Activated B cell treated with CpG ODN at 0.5 μM for 24 hours (primary cell): ENCODE measurements at regions not wholly inside any gene's neighbourhood (a gene's known extent, or its start where the extent isn't known, plus 50 kb on each side); places are given as distances from the start of the nearest gene placed in this dataset.
A peak's percentile ranks its signal among the peaks of the same experiment; 100 is the strongest.

Source experiments
- ATAC-seq: fragments of 200-7000 bp; cut with Tn5 transposase; one replicate; pipeline ENCODE4 v1.10.0; 2021; ENCODE audit warnings: low read depth, mild to moderate bottlenecking, moderate library complexity
- CTCF ChIA-PET: fragments of 350-600 bp; sonication (Branson Sonifier 250); formaldehyde crosslinking; loops from one replicate; lab custom pipeline; 2021; ENCODE audit warnings: antibody characterized with exemption; lab: Charles Lee
- POLR2A ChIA-PET: fragments of 350-600 bp; sonication (Branson Sonifier 250); formaldehyde crosslinking; loops from one replicate; lab custom pipeline; 2021; ENCODE audit warnings: antibody characterized with exemption; lab: Charles Lee
- DNase-seq: peaks from one replicate; pipeline ENCODE4 v3.0.0; 2022
- H3K27ac Mint-ChIP-seq: one replicate; pipeline ENCODE4 v1.8.0; 2020; ENCODE audit warnings: mixed read lengths
- H3K27me3 Mint-ChIP-seq: one replicate; pipeline ENCODE4 v1.8.0; 2021; ENCODE audit warnings: mixed read lengths
- H3K36me3 Mint-ChIP-seq: one replicate; pipeline ENCODE4 v1.8.0; 2021; ENCODE audit warnings: low read depth, mixed read lengths
- H3K4me1 Mint-ChIP-seq: one replicate; pipeline ENCODE4 v1.8.0; 2021; ENCODE audit warnings: mixed read lengths
- H3K4me3 Mint-ChIP-seq: one replicate; pipeline ENCODE4 v1.8.0; 2020; ENCODE audit warnings: mild to moderate bottlenecking, mixed read lengths
- H3K9me3 Mint-ChIP-seq: one replicate; pipeline ENCODE4 v1.8.0; 2020; ENCODE audit warnings: mixed read lengths
- CTCF ChIP-seq: fragments of 200-600 bp; IDR thresholded peaks from one replicate; pipeline ENCODE4 v1.8.0; 2022; ENCODE audit warnings: antibody characterized with exemption, mild to moderate bottlenecking
- intact Hi-C: fragments of 100-400 bp; cut with micrococcal nuclease; formaldehyde crosslinking; loops from one replicate; pipeline ENCODE4 v1.15.1; 2024

- intact Hi-C loops = loop anchor here (1.0 kb wide), 1 partner anchor 9 kb away; no protein-coding TSS in a partner anchor
- no peak for TF ChIP-seq CTCF
- Mint-ChIP-seq H3K27ac (peak overlapping the region; percentile 56), H3K27me3 (no peaks in the 10 kb centered on the region), H3K4me1 (peaks cover 45% of the 10 kb centered on the region), H3K9me3 (peaks cover 2% of the 10 kb centered on the region), H3K36me3 (no peaks in the 10 kb centered on the region), H3K4me3 (peak overlapping the region; percentile 38)
- ChIA-PET POLR2A (interaction anchor here (1.7 kb wide), 1 partner anchor 10 kb away, joined by 4 read pairs; no protein-coding TSS in a partner anchor), CTCF (interaction anchor here (1.2 kb wide), 1 partner anchor 172 kb away, joined by 3 read pairs; no protein-coding TSS in a partner anchor)
- DNase-seq (no peak), ATAC-seq (no peak)
Measured at GRCh38 chr6:15897063-15897876, 231.6 kb upstream of the MYLIP start.

GRCh38 chr6:15894973-15895725 lies 232.3 kb upstream of the DTNBP1 start:
- H3K27me3 Mint-ChIP-seq = no peaks in the 10 kb centered on the region
- H3K36me3 Mint-ChIP-seq = no peaks in the 10 kb centered on the region
- H3K9me3 Mint-ChIP-seq = peaks cover 2% of the 10 kb centered on the region
- ChIA-PET CTCF (interaction anchor here (0.7 to 1.7 kb wide), 2 partner anchors 83 to 288 kb away, joined by 3 to 5 read pairs; no protein-coding TSS in a partner anchor), POLR2A (interaction anchor here (2.3 kb wide), 1 partner anchor 10 kb away, joined by 7 read pairs; no protein-coding TSS in a partner anchor)
- H3K27ac Mint-ChIP-seq = no peak overlapping the region
- H3K4me3 Mint-ChIP-seq = no peak overlapping the region
- ATAC-seq (no peak), DNase-seq (no peak)
- intact Hi-C loops = no loop called here
- peaks cover 26% of the 10 kb centered on the region for H3K4me1 Mint-ChIP-seq
- no peak for TF ChIP-seq CTCF

- Mint-ChIP-seq H3K27me3 (no peaks in the 10 kb centered on the region), H3K4me3 (no peak overlapping the region), H3K9me3 (peaks cover 2% of the 10 kb centered on the region), H3K27ac (no peak overlapping the region), H3K4me1 (peaks cover 24% of the 10 kb centered on the region), H3K36me3 (no peaks in the 10 kb centered on the region)
- no peak for TF ChIP-seq CTCF
- intact Hi-C loops = loop anchor here (1.0 kb wide), 1 partner anchor 313 kb away; no protein-coding TSS in a partner anchor
- ATAC-seq (no peak), DNase-seq (no peak)
- ChIA-PET CTCF (interaction anchor here (1.0 to 1.7 kb wide), 3 partner anchors 202 to 289 kb away, joined by 3 to 7 read pairs (median 5); partner anchors contain the start of gene MYLIP), POLR2A (interaction anchor here (1.1 to 2.3 kb wide), 2 partner anchors 12 to 235 kb away, joined by 5 to 7 read pairs; partner anchors contain the start of gene MYLIP)
Measured at GRCh38 chr6:15893556-15894253, 230.9 kb upstream of the DTNBP1 start.

- intact Hi-C loops = no loop called here
Measured at GRCh38 chr6:15892369-15892768, 229.5 kb upstream of the DTNBP1 start.

More at GRCh38 chr6:15892369-15892768, 229.5 kb upstream of the DTNBP1 start:
- ATAC-seq (no peak), DNase-seq (no peak)
- no peaks in the 10 kb centered on the region for H3K27me3 Mint-ChIP-seq
- no peak overlapping the region for H3K4me3 Mint-ChIP-seq
- no peak overlapping the region for H3K27ac Mint-ChIP-seq
- H3K4me1 Mint-ChIP-seq = peaks cover 27% of the 10 kb centered on the region
- no peak for TF ChIP-seq CTCF
- peaks cover 2% of the 10 kb centered on the region for H3K9me3 Mint-ChIP-seq
- ChIA-PET CTCF (interaction anchor here (1.2 kb wide), 1 partner anchor 9 kb away, joined by 5 read pairs; no protein-coding TSS in a partner anchor), POLR2A (no interaction called here)
- no peaks in the 10 kb centered on the region for H3K36me3 Mint-ChIP-seq
